ENCODE measurements at regions not wholly inside any gene's neighbourhood (a gene's known extent, or its start where the extent isn't known, plus 50 kb on each side); places are given as distances from the start of the nearest gene placed in this dataset.

- Histone ChIP-seq H3K4me3 (no peak overlapping the region), H3K27me3 (ENCODE audit: insufficient read depth in 3 of 3, low read length in 2 of 3) (peaks cover 0 to 2% (median 0%) of the 10 kb centered on the region in 3 donors), H3K4me1 (no peaks in the 10 kb centered on the region), H3K27ac (no peak overlapping the region), H3K9me3 (no peaks in the 10 kb centered on the region), H3K36me3 (ENCODE audit: insufficient read depth in 1 of 2, low read depth in 1 of 2) (no peaks in the 10 kb centered on the region)
- no peak for DNase-seq
- WGBS, 3 donors: 27 to 34% (median 28%) methylated on average over 4 of the region's 4 CpGs
- intact Hi-C loops (cut with DNase I): no loop called here
- TF ChIP-seq, protein P1, sequence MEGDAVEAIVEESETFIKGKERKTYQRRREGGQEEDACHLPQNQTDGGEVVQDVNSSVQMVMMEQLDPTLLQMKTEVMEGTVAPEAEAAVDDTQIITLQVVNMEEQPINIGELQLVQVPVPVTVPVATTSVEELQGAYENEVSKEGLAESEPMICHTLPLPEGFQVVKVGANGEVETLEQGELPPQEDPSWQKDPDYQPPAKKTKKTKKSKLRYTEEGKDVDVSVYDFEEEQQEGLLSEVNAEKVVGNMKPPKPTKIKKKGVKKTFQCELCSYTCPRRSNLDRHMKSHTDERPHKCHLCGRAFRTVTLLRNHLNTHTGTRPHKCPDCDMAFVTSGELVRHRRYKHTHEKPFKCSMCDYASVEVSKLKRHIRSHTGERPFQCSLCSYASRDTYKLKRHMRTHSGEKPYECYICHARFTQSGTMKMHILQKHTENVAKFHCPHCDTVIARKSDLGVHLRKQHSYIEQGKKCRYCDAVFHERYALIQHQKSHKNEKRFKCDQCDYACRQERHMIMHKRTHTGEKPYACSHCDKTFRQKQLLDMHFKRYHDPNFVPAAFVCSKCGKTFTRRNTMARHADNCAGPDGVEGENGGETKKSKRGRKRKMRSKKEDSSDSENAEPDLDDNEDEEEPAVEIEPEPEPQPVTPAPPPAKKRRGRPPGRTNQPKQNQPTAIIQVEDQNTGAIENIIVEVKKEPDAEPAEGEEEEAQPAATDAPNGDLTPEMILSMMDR (IDR thresholded peaks at IDR 0.05): no peak
- no peak for ATAC-seq
These were observed 211.9 kb upstream of the EOLA2 start for GRCh38 chrX:150150076-150150779.

GRCh38 chrX:150150780-150151125, 212.4 kb upstream of the MAMLD1 start:
- no peaks in the 10 kb centered on the region for H3K4me1 ChIP-seq
- no peak for DNase-seq
- H3K9me3 ChIP-seq: no peaks in the 10 kb centered on the region
- H3K27ac ChIP-seq: no peak overlapping the region
- peaks cover 0 to 2% (median 0%) of the 10 kb centered on the region in 3 donors for H3K27me3 ChIP-seq (ENCODE audit: insufficient read depth in 3 of 3, low read length in 2 of 3)
- WGBS, 3 donors: 64 to 100% (median 91%) methylated on average over 2 of the region's 2 CpGs
- intact Hi-C loops (cut with DNase I): no loop called here
- no peaks in the 10 kb centered on the region for H3K36me3 ChIP-seq (ENCODE audit: insufficient read depth in 1 of 2, low read depth in 1 of 2)
- no peak overlapping the region for H3K4me3 ChIP-seq
- no peak for ATAC-seq
- TF ChIP-seq, protein P1 (IDR thresholded peaks at IDR 0.05): no peak

- H3K27me3 ChIP-seq (ENCODE audit: insufficient read depth in 3 of 3, low read length in 2 of 3): peaks cover 0 to 2% (median 0%) of the 10 kb centered on the region in 3 donors
- no peaks in the 10 kb centered on the region for H3K4me1 ChIP-seq
- no peaks in the 10 kb centered on the region for H3K36me3 ChIP-seq (ENCODE audit: insufficient read depth in 1 of 2, low read depth in 1 of 2)
- ATAC-seq (no peak), DNase-seq (no peak)
- H3K4me3 ChIP-seq: no peak overlapping the region
- H3K27ac ChIP-seq: no peak overlapping the region
- TF ChIP-seq, protein P1 (IDR thresholded peaks at IDR 0.05): no peak
- 70 to 100% (median 90%) methylated on average over 3 to 4 of the region's 4 CpGs for WGBS, 3 donors
- no peaks in the 10 kb centered on the region for H3K9me3 ChIP-seq
- intact Hi-C loops (cut with DNase I): no loop called here
These were observed 211.1 kb upstream of the MAMLD1 start for GRCh38 chrX:150152036-150152435.

- TF ChIP-seq, protein P1 (IDR thresholded peaks at IDR 0.05): no peak
- Histone ChIP-seq H3K9me3 (no peaks in the 10 kb centered on the region), H3K4me3 (no peak overlapping the region), H3K27ac (no peak overlapping the region), H3K27me3 (ENCODE audit: insufficient read depth in 3 of 3, low read length in 2 of 3) (peaks cover 0 to 2% (median 0%) of the 10 kb centered on the region in 3 donors), H3K36me3 (ENCODE audit: insufficient read depth in 1 of 2, low read depth in 1 of 2) (no peaks in the 10 kb centered on the region), H3K4me1 (no peaks in the 10 kb centered on the region)
- intact Hi-C loops (cut with DNase I): no loop called here
- WGBS, 3 donors: 92 to 100% (median 93%) methylated on average over 2 of the region's 2 CpGs
- DNase-seq (no peak), ATAC-seq (no peak)
These were observed 210.6 kb upstream of the MAMLD1 start for GRCh38 chrX:150152546-150152945.
